ENCODE measurements at regions not wholly inside any gene's neighbourhood (a gene's known extent, or its start where the extent isn't known, plus 50 kb on each side); places are given as distances from the start of the nearest gene placed in this dataset.

- Histone ChIP-seq H3K4me2 (ENCODE audit: insufficient read depth, low read length) (no peak overlapping the region), H3K9me3 (replicated peaks; ENCODE audit: control insufficient read depth, insufficient read depth, low read depth, low read length) (no peaks in the 10 kb centered on the region), H3K27ac (ENCODE audit: extremely low read depth, low read depth, low read length) (no peak overlapping the region), H3K4me1 (replicated peaks in 1 of 2; ENCODE audit: control insufficient read depth in 2 of 2, insufficient read depth in 2 of 2, low read length in 2 of 2) (no peaks in the 10 kb centered on the region), H3K36me3 (ENCODE audit: control insufficient read depth, insufficient read depth, low read length) (no peaks in the 10 kb centered on the region), H3K4me3 (no peak overlapping the region), H2AFZ (ENCODE audit: low read depth, low read length) (no peak overlapping the region), H3K9me1 (ENCODE audit: control insufficient read depth, insufficient read depth, low read length) (no peaks in the 10 kb centered on the region), H4K20me1 (replicated peaks; ENCODE audit: control insufficient read depth, insufficient read depth, low read length) (no peaks in the 10 kb centered on the region), H3K79me2 (ENCODE audit: control insufficient read depth, insufficient read depth, low read length) (no peaks in the 10 kb centered on the region), H3K27me3 (ENCODE audit: control insufficient read depth in 2 of 2, insufficient read depth in 2 of 2, low read length in 2 of 2) (no peaks in the 10 kb centered on the region), H3K9ac (ENCODE audit: insufficient read depth in 1 of 2, low read depth in 2 of 2, low read length in 2 of 2) (no peak overlapping the region)
- ChIA-PET CTCF (ENCODE audit: low intra/inter-chr PET ratio) (no interaction called here), POLR2A (no interaction called here)
- FAIRE-seq (no peak), ATAC-seq (no peak), DNase-seq (ENCODE audit: extremely low read depth in 1 of 4, low spot score in 3 of 4) (no peak)
- in situ Hi-C loops (cut with MboI) = no loop called here
- intact Hi-C loops (cut with micrococcal nuclease) = no loop called here
- no peak for TF ChIP-seq DPF2 (IDR thresholded peaks at IDR 0.05)
- TF ChIP-seq FOS (IDR thresholded peaks at IDR 0.05; ENCODE audit: extremely low read depth, insufficient read length) = no peak
- no peak for TF ChIP-seq MXI1 (IDR thresholded peaks at IDR 0.05; ENCODE audit: low read depth, low read length)
- no TSS peak for BruUV-seq (replicated peaks)
Observed at GRCh38 chr4:175068266-175068665, 150.1 kb downstream of the ADAM29 start.

GRCh38 chr4:175070444-175070843 lies 152.3 kb downstream of the ADAM29 start:
- ChIA-PET CTCF (ENCODE audit: low intra/inter-chr PET ratio) (no interaction called here), POLR2A (no interaction called here)
- no TSS peak for BruUV-seq (replicated peaks)
- H3K27me3 ChIP-seq (ENCODE audit: control insufficient read depth in 2 of 2, insufficient read depth in 2 of 2, low read length in 2 of 2) = no peaks in the 10 kb centered on the region
- no peaks in the 10 kb centered on the region for H3K9me3 ChIP-seq (replicated peaks; ENCODE audit: control insufficient read depth, insufficient read depth, low read depth, low read length)
- ATAC-seq = no peak
- in situ Hi-C loops (cut with MboI) = no loop called here
- intact Hi-C loops (cut with micrococcal nuclease) = no loop called here
- H3K9me1 ChIP-seq (ENCODE audit: control insufficient read depth, insufficient read depth, low read length) = no peaks in the 10 kb centered on the region
- TF ChIP-seq PML (IDR thresholded peaks at IDR 0.05; ENCODE audit: low read length) = no peak
- TF ChIP-seq TRIM24 (IDR thresholded peaks at IDR 0.05) = no peak
- FAIRE-seq = no peak
- no peaks in the 10 kb centered on the region for H4K20me1 ChIP-seq (replicated peaks; ENCODE audit: control insufficient read depth, insufficient read depth, low read length)
- H3K79me2 ChIP-seq (ENCODE audit: control insufficient read depth, insufficient read depth, low read length) = no peaks in the 10 kb centered on the region
- WGBS (ENCODE audit: insufficient coverage, low coverage, missing lambda C conversion rate) = 2% methylated on average over 3 of the region's 3 CpGs
- H3K36me3 ChIP-seq (ENCODE audit: control insufficient read depth, insufficient read depth, low read length) = no peaks in the 10 kb centered on the region
- no peak overlapping the region for H2AFZ ChIP-seq (ENCODE audit: low read depth, low read length)
- no peak overlapping the region for H3K4me2 ChIP-seq (ENCODE audit: insufficient read depth, low read length)
- H3K4me3 ChIP-seq = no peak overlapping the region
- H3K4me1 ChIP-seq (replicated peaks in 1 of 2; ENCODE audit: control insufficient read depth in 2 of 2, insufficient read depth in 2 of 2, low read length in 2 of 2) = no peaks in the 10 kb centered on the region
- no peak overlapping the region for H3K9ac ChIP-seq (ENCODE audit: insufficient read depth in 1 of 2, low read depth in 2 of 2, low read length in 2 of 2)
- no peak for DNase-seq (ENCODE audit: extremely low read depth in 1 of 4, low spot score in 3 of 4)
- H3K27ac ChIP-seq (ENCODE audit: extremely low read depth, low read depth, low read length) = no peak overlapping the region

Measured in K562 (cell line).